ENCODE measurements at regions not wholly inside any gene's neighbourhood (a gene's known extent, or its start where the extent isn't known, plus 50 kb on each side); places are given as distances from the start of the nearest gene placed in this dataset.
"Not testable (repeated sequence)": the region's sequence is repeated elsewhere in the genome, so short reads cannot be mapped to it uniquely, and the experiment has no call there.

- no peak for DNase-seq (ENCODE audit: low spot score)
Measured at GRCh38 chr18:78792736-78793135, 186.9 kb upstream of the SALL3 start.

- no peak for DNase-seq (ENCODE audit: low spot score)
Measured at GRCh38 chr18:78793313-78794070, 186.1 kb upstream of the SALL3 start.

- DNase-seq (ENCODE audit: low spot score): no peak
Measured at GRCh38 chr18:78794071-78794430, 185.6 kb upstream of the SALL3 start.

- DNase-seq (ENCODE audit: low spot score): no peak
Measured at GRCh38 chr18:78796693-78797455, 182.7 kb upstream of the SALL3 start.

- DNase-seq (ENCODE audit: low spot score): no peak
Measured at GRCh38 chr18:78797499-78797898, 182.1 kb upstream of the SALL3 start.

DNA sequence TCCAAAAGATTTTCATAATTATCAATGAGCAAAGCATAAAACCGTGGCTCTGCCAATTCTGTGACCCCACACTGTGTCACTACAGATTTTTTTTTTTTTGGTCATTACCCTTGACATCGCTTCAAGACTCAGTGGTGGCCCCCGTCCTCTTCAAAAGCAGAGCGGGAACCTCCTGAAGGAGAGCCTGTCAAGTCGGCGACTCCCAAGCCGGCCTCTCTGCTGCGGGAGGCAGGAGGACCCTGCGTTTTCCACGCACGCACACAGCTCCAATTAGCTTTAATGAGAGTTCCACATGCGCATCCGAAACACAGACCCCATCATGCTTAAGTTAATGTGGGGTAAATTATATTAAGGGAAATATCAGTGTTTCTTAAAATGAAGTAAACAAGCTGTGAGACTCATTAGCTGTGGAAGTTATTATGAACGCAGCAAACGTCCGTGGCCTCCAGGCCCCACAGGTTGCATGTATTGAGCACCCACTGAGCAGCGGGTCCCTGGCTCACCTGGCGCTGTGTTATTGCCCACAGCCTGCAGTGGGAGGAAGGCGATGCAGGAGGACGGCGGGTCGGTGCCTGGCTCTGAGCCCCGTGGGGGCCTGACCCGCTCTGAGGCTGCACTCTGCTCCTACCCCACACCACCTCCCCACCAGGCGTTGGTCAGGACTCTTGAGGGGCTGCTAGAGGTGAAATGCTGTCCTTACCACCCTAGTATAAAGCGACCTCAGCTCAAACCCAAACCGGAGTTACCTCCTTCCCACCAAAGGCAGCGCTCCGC lies 181.0 kb upstream of the SALL3 start:
- no peak for DNase-seq (ENCODE audit: low spot score)

DNA sequence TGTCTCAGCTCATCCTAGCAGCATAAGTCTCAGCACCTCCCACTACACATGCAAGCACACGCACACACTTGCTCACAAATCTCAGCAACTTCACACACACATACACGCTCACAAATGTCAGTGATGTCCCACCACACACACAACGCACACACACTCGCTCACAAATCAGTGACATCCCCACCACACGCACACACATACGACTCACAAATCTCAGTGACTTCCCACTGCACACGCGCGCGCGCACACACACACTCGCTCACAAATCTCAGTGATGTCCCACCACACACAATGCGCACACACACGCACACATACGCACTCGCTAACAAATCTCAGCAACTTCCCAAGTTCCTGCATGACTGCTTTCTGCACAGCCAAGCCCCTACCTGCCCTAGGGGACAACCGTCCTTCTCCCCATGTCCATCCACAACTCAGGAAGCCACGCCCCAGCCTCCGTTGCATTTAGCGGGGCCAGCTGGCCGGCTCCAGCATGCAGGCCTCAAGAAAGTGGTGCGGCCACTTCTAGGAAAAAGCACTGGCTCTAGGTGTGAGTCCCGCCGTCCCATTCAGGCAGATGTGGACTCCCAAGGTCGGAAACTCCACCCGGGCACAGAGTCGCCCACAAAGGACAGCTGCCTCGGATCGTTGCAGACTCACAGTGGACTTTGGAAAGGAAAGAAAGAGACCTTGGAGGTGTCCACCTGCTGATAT lies 180.1 kb upstream of the SALL3 start:
- no peak for DNase-seq (ENCODE audit: low spot score)

DNA sequence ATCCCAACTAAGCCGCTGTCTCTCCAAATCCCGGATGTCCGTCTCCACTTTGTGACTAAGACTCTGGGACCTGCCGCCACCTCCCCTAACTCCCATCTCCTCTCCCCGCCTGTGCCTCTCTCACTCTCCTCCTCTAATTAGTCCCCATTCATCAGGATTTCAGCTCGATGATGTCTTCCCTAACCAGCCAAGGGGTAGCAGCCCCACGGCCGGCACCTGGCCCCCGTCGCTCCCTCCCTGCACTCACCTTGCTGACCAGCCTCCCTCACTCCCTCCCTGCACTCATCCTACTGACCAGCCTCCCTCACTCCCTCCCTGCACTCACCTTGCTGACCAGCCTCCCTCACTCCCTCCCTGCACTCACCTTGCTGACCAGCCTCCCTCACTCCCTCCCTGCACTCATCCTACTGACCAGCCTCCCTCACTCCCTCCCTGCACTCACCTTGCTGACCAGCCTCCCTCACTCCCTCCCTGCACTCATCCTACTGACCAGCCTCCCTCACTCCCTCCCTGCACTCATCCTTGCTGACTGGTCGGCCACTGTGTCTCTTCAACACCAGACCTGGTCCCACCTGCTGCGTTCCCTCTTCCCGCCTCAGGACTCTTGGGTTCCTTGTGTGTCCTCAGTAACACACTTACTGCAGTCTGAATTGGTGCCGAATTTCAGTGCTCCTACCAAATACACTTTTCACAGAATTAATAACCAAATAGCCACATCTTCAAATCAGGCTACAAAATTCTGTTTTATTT lies 179.3 kb upstream of the SALL3 start:
- DNase-seq (ENCODE audit: low spot score): not testable (repeated sequence)

DNA sequence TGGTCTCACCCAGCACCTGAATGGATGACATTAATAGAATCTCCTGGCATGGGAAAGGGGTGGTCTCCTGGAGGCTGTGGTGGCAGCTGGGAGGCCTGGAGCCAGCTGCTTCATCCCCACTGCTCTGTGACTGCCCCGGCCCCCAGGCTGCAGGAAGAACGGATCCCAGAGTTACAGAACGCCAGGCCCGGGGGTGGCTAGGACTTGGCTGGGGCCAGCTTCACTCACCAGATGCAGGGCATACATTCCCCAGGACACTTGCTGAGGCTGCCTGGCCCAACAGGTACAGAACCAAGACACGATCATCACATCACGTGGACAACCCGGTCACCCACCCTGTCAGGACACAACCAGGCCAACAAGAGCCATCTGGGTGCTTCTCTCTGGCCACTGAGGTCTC lies 178.6 kb upstream of the SALL3 start:
- DNase-seq (ENCODE audit: low spot score): no peak

DNA sequence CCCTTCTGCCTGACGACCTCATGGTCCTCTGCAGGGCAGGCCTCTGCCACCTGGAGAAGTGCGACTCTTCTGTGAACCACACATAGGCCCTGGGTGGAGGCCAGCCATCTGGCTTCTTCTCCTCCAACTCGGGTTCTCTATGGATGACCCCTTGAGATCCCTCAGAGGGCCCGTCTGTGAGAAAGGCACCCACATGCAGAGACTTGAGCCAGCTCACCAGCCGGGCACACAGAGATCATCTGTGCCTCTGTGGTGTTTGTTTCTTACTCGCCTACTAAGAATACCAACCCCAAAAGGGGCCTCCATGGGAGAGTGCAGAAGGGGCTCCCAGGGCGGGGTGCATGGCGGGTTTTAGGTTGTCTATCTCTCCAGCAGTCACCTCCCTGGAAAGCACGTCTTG lies 176.5 kb upstream of the SALL3 start:
- DNase-seq (ENCODE audit: low spot score): no peak

GRCh38 chr18:78804206-78805030 lies 175.2 kb upstream of the SALL3 start:
- no peak for DNase-seq (ENCODE audit: low spot score)

DNA sequence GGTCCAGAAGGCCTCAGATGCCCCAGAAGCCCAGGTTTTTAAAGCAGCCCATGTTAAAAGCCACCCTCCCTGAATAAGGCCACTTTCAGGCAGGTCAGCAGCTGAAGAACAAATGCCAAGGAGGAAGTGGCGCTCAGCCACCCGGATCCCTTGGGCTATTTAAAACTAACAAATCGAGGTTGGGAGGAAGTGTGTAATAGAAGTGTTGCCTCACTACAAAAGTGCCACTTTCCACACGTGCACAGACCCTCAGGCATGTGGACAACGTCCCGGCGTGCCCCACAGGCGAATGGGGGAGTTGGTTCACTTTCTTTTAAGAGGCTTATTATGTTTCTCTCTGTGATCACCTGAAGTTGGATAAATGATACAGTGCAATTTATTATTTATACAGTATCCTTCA lies 173.8 kb upstream of the SALL3 start:
- DNase-seq (ENCODE audit: low spot score): no peak

DNA sequence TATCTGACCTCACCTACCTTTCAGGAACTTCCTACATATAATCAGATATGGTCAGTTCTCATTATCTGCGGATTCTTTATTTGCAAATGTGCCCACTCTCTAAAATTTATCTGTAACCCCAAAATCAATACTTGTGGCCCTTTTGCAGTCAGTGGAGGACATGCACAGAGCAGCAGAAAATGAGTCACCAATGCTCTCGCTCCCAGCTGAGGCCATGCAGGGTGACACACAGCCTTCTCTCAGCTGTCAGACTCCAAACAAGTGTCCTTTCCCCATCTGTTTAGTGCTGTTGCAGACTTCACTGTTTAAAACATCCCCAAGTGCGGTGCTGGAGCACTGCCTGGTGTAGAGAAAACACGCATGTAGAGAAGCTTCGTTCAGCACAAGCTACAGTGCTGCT lies 171.9 kb upstream of the SALL3 start:
- no peak for DNase-seq (ENCODE audit: low spot score)

- DNase-seq (ENCODE audit: low spot score): no peak
Measured at GRCh38 chr18:78809845-78810244, 169.8 kb upstream of the SALL3 start.

- no peak for DNase-seq (ENCODE audit: low spot score)
Measured at GRCh38 chr18:78810706-78811105, 168.9 kb upstream of the SALL3 start.

- DNase-seq (ENCODE audit: low spot score): no peak
Measured at GRCh38 chr18:78812067-78812466, 167.6 kb upstream of the SALL3 start.

DNA sequence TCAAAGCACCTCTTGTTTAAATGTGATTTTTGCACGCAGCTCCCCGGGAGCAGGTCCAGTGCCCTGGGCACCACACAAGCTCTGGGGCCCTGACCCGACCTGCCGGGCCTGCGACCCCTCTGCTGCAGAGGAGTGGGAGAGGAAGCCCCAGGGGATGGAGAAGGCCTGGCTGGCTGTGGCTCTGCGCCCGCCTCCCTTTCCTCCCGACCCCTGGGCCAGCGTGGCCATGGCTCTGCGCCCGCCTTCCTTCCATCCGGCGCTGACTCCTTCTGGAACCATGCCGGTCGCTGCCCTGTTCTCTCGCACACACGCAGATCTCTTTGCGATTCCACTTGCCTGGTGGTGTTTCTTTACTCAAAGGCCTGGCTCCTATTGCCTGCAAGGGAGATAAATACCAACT lies 166.5 kb upstream of the SALL3 start:
- no peak for DNase-seq (ENCODE audit: low spot score)

DNA sequence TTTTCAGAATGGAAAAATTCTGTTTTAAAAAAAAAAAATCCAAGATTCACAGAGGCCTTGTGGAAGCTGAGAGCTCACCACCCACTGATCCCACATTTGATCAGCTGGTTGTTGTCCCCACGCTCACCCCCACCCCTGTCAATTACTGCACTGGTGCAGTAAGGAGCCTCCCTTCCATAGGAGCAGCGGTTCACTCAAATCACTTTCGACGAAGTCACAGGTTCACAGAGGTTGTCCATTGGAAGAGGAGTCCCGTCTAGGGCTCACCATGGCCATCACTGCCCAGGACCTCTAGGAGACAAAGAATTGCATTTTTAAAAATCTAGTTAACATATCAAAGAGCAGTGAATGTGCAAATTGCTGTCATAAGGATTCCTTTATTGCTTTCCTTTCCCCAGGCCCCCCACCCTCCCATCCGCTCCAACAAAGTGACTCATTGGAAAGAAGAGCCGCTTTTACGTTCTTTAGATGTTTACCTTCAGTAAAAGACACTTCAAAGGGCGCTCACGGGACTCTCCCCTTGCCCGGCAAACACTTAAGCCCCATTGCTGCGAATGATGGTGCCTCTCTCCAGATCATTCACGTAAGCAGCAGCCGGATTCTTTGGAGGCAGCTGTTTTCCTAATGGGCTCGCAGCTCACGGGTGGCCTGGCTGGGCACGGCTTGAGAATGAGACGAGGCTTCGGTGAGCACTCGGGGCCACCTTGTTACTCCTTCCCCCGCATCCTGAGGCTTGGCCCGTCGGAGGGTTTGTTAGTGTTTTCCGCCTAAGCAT lies 165.5 kb upstream of the SALL3 start:
- no peak for DNase-seq (ENCODE audit: low spot score)

- no peak for DNase-seq (ENCODE audit: low spot score)
Measured at GRCh38 chr18:78814766-78815165, 164.9 kb upstream of the SALL3 start.

DNA sequence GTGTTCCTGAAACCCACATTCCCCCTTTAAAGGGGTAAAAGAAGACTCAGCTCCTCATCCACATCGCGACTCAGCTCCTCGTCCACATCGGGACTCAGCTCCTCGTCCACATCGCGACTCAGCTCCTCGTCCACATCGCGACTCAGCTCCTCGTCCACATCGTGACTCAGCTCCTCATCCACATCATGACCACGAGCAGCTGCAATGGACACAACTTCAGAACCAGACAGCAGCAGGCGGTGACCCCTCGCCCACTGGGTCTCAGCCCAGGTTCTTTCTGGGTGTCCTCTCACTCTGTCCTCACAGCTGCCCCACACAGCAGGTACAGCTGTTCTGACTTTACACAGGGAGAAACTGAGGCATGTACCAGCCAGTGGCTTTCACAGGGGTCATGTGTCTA lies 163.5 kb upstream of the SALL3 start:
- no peak for DNase-seq (ENCODE audit: low spot score)
